Activated CD4-positive, CD25-positive, alpha-beta regulatory T cell treated with anti-CD3 and anti-CD28 coated beads, Interleukin-2, amount 50 U/mL, for 16 hours (primary cell): ENCODE measurements at regions not wholly inside any gene's neighbourhood (a gene's known extent, or its start where the extent isn't known, plus 50 kb on each side); places are given as distances from the start of the nearest gene placed in this dataset.

Experiments
- DNase-seq: peaks from one replicate; pipeline ENCODE4 v3.0.0-alpha.2; 2020; ENCODE audit warnings: low read depth, low spot score

DNA sequence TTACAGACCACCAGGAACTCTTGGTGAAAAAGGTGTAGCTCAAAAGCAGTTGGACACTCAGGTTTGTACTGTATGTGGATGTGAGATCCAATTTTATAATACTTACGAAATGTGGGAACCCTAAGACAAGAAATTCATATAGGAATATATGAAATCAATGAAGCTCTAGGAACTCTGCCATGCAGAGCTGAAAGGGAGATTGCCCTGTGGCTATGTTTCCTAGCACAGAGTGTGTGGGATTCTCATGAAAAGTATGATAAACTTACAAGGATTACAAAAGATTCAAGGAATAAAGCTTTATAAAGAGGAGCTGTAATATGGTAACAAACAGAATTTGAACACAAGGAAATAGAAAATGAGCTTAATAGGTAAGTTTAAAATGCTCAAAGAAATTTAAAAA, 205.7 kb upstream of the FAM83B start:
- DNase-seq = no peak

DNA sequence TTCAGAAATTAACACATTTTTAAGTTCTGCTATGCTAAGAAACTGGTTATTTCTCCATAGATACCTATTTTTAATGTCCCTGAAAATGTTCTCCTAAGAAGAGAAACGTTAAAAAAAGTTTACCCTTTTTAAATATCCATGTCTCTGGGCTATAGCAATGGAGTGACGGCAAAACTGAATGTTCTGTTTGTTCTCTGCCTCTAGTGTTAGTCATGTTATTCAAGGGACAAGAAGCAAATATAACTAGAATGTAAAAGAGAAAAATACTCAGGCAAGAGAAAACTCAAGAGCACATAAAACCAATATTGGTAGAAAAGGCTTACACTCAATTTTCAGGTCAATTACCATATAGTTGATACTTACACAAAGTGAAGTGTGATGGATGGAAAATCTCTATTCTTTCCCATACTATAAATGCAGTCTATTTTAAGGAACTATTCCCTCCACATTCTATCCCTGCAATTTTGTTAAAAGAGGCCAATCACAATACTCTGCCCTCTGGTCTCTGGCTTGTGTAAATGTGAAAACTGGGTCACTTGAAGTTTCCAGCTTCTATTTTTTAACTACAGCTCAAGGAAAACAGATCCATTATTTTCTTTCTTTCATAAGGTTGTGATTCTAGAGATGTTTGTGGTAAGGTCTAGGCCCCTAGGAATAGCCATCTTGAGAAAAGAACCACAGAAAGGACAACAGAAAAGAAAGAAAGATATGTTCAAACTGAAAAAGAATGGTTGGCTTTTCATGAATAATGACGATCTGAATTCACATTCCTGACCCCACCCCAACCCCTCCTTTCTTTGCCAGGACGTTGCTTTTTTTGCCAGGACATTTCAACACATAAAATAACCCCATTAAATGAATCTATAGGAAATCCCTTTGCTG, 200.3 kb upstream of the FAM83B start:
- no peak for DNase-seq

DNA sequence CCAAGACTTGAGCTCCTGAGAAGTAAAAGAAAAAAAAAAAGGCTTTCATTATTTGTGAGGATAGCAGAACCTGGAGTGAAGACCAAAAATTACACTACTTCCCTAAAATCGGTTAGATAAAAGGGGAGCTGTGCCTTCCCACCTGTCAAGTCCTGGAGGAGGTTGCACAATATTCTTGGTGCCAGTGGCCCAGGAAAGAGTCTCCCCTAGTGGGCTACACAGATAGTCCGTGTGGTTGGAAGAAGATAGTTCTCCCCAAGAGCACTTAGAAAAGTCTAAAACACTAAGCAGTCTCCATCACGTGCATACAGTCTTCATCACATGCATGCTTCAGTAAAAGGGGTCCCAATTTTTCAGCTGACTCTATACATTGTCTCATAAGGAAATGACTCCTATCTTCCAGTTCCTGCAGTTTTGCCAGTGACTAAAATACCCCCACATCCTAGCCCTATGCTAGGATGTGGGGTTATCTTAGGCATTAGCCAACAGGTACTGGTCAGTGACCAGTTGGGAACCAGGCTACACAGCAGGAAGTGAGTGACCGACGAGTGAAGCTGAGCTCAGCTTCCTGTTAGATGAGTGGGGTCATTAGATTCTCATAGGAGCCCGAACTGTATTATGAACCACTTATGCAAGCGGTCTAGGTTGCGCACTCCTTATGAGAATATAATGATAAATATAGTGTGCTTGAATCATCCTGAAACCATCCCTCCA, 199.5 kb upstream of the FAM83B start:
- DNase-seq = no peak

GRCh38 chr6:54654381-54654780, 192.2 kb upstream of the FAM83B start:
- no peak for DNase-seq

DNA sequence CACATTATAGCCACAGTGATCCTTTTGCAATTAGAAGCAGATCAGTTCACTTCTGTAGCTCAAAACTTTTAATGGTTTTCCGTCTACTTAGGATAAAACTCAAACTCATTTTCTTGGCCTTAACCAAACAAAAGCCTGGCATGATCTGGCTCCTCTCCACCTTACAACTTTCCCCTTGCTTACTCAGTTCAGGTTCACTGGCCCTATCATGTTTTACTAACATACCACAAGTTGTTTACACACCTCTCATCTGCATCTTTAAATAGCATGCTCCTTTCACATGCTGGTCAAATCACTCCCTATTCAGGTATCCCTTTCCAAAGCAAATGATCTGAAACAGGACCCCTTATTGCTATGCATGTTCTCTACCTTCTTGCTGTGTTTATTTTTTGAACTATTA, 191.4 kb upstream of the FAM83B start:
- no peak for DNase-seq

- DNase-seq = no peak
Observed at GRCh38 chr6:54665278-54665677, 181.3 kb upstream of the FAM83B start.

GRCh38 chr6:54680531-54680930, 166.0 kb upstream of the FAM83B start:
- DNase-seq = no peak

DNA sequence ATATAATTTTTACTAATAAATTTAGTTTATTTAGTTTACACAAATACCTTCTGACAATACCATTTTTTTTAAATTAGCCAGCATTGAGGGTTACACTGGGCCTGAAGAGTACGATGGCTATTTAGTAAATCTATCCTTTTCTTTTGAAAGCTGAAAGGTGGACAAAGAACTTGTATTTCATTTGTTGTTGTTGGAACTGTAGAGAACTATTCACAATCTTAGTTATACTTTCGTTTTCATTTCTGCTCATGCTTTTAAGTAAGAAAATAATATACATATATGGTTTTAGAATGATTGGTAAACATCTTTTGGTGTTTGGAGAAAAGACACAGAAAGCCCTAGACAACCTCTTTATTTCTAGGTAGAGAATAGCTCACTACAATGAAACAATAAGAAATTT, 165.3 kb upstream of the FAM83B start:
- DNase-seq = no peak

- DNase-seq = no peak
Observed at GRCh38 chr6:54681987-54682386, 164.6 kb upstream of the FAM83B start.

DNA sequence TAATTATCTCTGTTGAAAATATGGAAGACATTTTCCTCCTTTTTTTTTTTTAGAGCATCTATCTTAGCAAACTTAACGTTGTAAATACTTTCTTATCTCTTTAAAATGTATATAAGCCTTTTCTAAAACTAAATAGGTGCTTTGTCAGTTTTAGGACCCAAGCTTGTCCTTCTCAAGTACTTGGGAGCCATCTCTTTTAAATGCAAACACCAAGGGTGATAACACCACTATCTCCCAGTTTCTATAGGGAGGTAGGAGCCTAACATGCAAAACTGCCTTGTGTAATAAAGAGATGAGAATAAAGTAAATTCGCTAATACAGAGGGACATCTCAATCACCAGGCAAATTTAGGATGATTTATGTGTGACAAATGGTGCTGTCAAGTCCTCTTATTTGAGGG, 157.0 kb upstream of the FAM83B start:
- no peak for DNase-seq

- no peak for DNase-seq
Observed at GRCh38 chr6:54690596-54690995, 156.0 kb upstream of the FAM83B start.

GRCh38 chr6:54694928-54695532, 151.5 kb upstream of the FAM83B start:
- no peak for DNase-seq

- no peak for DNase-seq
Observed at GRCh38 chr6:54695815-54696214, 150.8 kb upstream of the FAM83B start.

DNA sequence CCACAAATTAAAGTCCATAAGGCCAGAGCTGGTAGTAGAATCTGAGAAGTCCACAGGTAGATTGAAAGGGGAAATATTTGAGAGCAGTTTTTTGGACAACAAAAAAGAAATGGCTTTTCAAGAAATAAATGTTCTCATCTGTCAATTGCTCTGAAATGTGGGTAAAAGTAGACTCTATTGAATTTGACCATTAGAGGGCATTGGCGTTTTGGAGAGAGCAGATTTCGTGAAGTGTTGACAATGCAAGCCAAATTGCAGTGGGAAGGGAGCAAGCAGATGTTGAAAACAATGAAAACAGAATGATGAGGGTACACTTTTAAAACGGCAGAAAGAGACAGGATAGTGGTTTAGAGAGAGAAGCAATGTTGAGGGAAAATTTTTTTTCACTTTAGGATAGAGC, 149.1 kb upstream of the FAM83B start:
- no peak for DNase-seq

- DNase-seq = no peak
Observed at GRCh38 chr6:54698974-54699373, 147.6 kb upstream of the FAM83B start.

DNA sequence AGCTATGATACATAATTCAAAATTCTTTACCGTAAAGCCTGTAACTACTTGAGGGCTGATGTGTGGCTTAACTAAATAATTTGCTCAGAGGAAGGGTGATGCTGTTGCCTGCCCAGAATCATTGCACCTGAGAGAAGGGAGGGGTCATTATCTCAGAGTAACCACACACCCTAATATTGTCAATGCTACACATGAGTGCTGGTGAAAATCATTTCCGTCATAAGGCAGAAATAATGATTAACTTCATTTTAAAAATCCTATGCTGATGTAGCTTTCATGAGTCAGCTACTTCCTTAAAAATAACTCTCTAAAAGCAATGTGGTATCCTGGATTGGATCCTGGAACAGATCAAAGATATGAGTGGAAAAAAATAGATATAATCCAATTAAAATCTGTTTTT, 146.4 kb upstream of the FAM83B start:
- no peak for DNase-seq

DNA sequence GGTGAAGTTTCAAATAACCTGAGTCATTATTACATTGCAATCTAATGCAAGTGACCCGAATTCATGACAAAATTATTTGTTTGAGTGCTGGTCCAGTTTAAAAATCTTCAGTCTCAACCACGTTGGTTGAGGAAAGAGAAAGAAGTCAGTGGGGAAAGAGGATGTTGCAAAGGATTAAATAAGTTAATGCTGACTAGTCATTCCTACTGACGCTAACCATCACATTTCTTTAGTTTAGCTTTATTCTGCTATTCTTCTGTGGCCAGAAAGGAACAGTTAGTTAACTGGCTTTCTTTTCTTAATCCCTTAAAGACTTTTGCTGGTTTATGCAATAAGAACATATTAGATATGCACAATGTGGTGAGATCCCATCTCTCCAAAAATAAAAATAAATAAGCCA, 143.8 kb upstream of the FAM83B start:
- DNase-seq = no peak

- DNase-seq = no peak
Observed at GRCh38 chr6:54706391-54706790, 140.2 kb upstream of the FAM83B start.

DNA sequence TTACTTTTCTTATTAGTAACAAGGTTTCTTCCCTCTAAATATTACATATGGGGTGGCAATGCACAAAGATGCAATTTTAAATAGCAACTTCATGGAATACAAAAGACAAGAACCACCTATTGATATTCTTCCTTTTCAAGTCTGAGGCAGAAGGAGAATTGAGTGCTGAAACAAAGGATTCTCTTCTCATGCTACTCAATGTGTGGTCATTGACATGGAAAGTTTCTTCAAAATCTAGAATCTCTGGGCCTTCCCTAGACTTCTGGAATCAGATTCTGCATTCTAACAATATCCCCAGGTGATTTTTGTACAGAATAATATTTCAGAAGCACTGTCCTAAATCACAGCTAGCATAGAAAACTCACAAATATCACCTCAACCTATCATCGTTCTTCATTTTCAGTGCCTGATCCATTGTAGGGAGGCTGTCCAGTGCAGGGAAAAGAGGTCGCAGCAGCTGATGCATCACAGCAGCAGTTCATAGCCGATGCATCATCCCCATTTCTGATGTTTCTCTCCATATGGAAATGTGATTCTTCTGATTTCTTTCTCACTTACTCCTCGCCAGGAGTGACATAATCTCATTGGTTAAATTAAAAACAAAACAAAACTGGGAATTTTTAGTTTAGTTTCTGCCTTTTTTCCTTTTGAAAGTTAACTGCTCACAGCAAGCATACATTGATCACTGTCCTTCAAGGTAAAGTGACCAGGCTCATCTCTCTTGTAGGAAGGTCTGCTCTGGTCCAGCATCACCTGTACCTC, 139.5 kb upstream of the FAM83B start:
- DNase-seq = no peak

DNA sequence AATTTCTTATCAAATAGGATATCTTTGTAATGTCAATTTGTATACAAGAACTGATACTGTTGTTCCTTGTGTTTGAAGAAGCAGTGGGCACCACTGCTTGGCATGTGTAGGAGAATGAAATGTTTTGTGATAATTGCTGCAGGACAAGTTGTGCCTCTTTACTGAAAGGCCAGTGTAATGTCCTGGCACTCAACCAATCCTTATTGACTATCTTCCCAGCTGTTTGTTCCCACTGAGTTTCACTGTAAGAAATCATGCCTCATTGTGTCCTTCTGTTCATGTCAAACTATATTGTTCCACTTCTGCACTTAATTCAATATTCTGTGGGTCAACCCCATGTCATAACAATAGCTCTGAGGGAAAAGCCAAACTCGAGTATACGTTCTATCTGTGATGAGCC, 136.1 kb upstream of the FAM83B start:
- no peak for DNase-seq

DNA sequence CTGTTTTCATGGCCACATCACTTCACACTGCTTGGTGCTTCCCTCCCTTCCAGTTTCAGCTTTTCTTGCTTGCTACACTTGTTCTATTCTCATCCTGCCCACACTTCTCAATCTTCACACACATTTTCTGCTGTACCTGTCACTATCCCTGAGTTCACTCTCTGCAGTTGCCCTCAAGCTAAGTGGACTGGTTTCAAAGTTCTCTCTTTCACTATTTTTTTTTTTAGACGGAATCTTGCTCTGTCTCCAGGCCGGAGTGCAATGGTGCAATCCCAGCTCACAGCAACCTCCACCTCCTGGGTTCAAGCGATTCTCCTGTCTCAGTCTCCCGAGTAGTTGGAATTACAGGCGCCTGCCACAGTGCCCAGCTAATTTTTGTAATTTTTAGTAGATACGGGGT, 130.6 kb upstream of the FAM83B start:
- DNase-seq = no peak

DNA sequence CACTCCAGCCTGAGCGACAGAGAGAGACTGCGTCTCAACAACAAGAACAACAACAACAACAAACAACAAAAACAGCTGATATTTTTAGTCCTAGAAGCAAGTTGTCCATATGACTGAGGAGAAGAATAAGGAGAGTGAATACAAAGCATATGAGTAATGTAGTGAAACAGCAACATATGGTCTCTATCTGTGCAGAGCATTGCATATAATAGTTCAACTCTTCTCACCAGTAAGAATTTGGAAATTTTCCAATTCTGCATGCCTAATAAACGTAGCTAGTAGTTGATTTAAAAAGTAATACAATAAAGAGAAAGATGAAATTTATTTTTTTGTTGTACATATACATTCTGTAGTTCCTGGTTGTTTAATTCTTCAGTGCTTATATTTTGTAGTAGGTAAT, 129.7 kb upstream of the FAM83B start:
- no peak for DNase-seq
